GM12892 (cell line): ENCODE measurements at regions not wholly inside any gene's neighbourhood (a gene's known extent, or its start where the extent isn't known, plus 50 kb on each side); places are given as distances from the start of the nearest gene placed in this dataset.

ENCODE experiments used
- POLR2A ChIP-seq: IDR thresholded peaks from 2 replicates; pipeline ENCODE4 v1.6.1; 2011; ENCODE audit warnings: low read depth, low read length, control low read depth
- POLR2AphosphoS5 ChIP-seq: IDR thresholded peaks from 2 replicates; pipeline ENCODE4 v1.6.1; 2011; ENCODE audit warnings: low read depth, low read length, control low read depth
- TAF1 ChIP-seq: IDR thresholded peaks from 2 replicates; pipeline ENCODE4 v1.6.1; 2011; ENCODE audit warnings: low read depth, mild to moderate bottlenecking, control low read depth, low read length, borderline replicate concordance

- TF ChIP-seq POLR2A, result no peak
- no peak for TF ChIP-seq TAF1
- TF ChIP-seq POLR2AphosphoS5, result no peak
These were observed 177.5 kb upstream of the E2F8 start for GRCh38 chr11:19418221-19418620.
